Tibial artery (tissue), 4 donors: ENCODE measurements at regions not wholly inside any gene's neighbourhood (a gene's known extent, or its start where the extent isn't known, plus 50 kb on each side); places are given as distances from the start of the nearest gene placed in this dataset.

Experiments used
- DNase-seq, 2 donors: peaks; one replicate each; pipeline ENCODE4 v3.0.0-alpha.2; 2019
- H3K27ac ChIP-seq, 2 donors: fragments of 200-600 bp; sonication (generic) in 1 of 2; 1 replicate in 1 of 2; 2 replicates in 1 of 2; pipeline ENCODE4 v1.5.1; 2018 to 2019; ENCODE audit warnings: mild to moderate bottlenecking in 1 of 2
- H3K27me3 ChIP-seq, 2 donors: fragments of 200-600 bp; sonication (generic) in 1 of 2; one replicate each; pipeline versions ENCODE4 v1.5.1 to v1.6.0; 2016 to 2019
- H3K36me3 ChIP-seq, 3 donors: fragments of 200-600 bp; sonication (generic) in 2 of 3; one replicate each; pipeline ENCODE4 v1.5.1; 2016 to 2019; ENCODE audit warnings: mild to moderate bottlenecking in 2 of 3
- H3K4me1 ChIP-seq, 4 donors: fragments of 200-600 bp; sonication (generic) in 2 of 4; 1 replicate in 3 of 4; 2 replicates in 1 of 4; pipeline ENCODE4 v1.5.1; 2016 to 2019
- H3K4me3 ChIP-seq, 2 donors: fragments of 200-600 bp; sonication (generic) in 1 of 2; 1 replicate in 1 of 2; 2 replicates in 1 of 2; pipeline ENCODE4 v1.5.1; 2018 to 2019; ENCODE audit warnings: mild to moderate bottlenecking in 2 of 2
- H3K9me3 ChIP-seq, 3 donors: fragments of 200-600 bp; sonication (generic) in 1 of 3; one replicate each; pipeline ENCODE4 v1.5.1; 2016 to 2019
- intact Hi-C: fragments of 100-400 bp; cut with DNase I; formaldehyde crosslinking; loops from one replicate; pipeline ENCODE4 v1.15.0; 2023; ENCODE audit warnings: low total_unique reads
- TF ChIP-seq, protein P1 (sequence below), 2 experiments: fragments of 200-600 bp in 1 of 2; fragments of 450-650 bp in 1 of 2; IDR thresholded peaks; one replicate each; pipeline ENCODE4 v1.5.1; 2017 to 2019; ENCODE audit warnings: antibody characterized with exemption in 2 of 2, mild to moderate bottlenecking in 1 of 2, moderate library complexity in 1 of 2

DNA sequence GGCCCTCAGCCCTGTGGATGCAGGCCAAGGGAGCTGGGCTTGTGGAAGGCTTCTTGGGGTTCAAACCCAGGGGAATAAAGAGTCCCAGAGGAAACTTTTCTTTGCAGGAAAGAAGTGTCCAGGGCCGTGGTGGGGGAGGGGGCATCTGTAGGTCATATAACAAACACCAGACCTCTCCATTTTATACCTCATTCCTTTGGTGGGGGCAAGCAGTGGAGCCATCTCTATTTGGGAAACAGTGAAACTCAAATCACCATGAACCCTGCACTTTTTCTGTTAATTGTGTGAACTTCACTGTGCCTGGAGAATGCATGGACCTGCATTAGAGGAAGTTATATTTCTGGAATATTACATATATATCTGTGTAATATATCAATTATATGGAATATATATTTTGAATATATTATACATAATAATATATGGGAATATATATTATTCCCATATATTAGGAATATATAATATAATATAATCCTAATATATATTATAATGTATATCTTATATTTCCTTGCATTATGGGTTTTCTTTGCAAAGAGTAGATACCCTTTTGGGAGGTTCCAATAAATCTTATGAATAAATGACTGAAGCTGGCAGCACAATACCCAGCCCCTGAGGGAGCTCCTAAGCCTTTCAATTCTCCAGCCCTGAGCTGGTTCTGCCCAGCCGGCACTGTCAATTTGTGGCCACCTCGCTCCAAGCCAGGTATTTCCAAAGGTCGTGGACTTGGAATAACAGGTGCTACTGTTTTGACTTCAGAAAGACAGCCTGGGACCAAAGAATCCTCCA is 97.7 kb upstream of the PKDCC start:
- Histone ChIP-seq H3K9me3 (no peaks in the 10 kb centered on the region), H3K4me1 (peaks cover 0 to 28% (median 8%) of the 10 kb centered on the region in 4 donors), H3K27ac (no peak overlapping the region), H3K27me3 (no peaks in the 10 kb centered on the region), H3K4me3 (no peak overlapping the region), H3K36me3 (no peaks in the 10 kb centered on the region)
- TF ChIP-seq, protein P1, sequence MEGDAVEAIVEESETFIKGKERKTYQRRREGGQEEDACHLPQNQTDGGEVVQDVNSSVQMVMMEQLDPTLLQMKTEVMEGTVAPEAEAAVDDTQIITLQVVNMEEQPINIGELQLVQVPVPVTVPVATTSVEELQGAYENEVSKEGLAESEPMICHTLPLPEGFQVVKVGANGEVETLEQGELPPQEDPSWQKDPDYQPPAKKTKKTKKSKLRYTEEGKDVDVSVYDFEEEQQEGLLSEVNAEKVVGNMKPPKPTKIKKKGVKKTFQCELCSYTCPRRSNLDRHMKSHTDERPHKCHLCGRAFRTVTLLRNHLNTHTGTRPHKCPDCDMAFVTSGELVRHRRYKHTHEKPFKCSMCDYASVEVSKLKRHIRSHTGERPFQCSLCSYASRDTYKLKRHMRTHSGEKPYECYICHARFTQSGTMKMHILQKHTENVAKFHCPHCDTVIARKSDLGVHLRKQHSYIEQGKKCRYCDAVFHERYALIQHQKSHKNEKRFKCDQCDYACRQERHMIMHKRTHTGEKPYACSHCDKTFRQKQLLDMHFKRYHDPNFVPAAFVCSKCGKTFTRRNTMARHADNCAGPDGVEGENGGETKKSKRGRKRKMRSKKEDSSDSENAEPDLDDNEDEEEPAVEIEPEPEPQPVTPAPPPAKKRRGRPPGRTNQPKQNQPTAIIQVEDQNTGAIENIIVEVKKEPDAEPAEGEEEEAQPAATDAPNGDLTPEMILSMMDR (IDR thresholded peaks at IDR 0.05) = no peak
- intact Hi-C loops = no loop called here
- DNase-seq = no peak

DNA sequence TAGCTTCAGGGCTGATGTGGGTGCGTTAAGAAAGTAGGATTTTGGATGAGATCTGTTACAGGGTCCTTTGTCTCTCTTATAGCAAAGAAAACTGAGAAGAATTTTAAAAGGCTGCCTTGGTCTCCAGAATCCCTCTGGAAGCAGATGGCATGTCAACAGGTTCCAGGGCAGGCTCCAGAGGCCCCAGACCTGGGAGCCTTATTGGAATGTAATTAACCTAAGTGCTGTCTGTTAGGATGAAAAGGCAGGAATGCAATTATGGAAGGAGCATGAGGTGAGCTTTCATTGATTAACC is 97.2 kb upstream of the PKDCC start:
- Histone ChIP-seq H3K9me3 (no peaks in the 10 kb centered on the region), H3K4me3 (no peak overlapping the region), H3K36me3 (no peaks in the 10 kb centered on the region), H3K4me1 (peaks cover 0 to 22% (median 8%) of the 10 kb centered on the region in 4 donors), H3K27me3 (no peaks in the 10 kb centered on the region), H3K27ac (no peak overlapping the region)
- TF ChIP-seq, protein P1 (IDR thresholded peaks at IDR 0.05) = no peak
- no peak for DNase-seq
- intact Hi-C loops = no loop called here

DNA sequence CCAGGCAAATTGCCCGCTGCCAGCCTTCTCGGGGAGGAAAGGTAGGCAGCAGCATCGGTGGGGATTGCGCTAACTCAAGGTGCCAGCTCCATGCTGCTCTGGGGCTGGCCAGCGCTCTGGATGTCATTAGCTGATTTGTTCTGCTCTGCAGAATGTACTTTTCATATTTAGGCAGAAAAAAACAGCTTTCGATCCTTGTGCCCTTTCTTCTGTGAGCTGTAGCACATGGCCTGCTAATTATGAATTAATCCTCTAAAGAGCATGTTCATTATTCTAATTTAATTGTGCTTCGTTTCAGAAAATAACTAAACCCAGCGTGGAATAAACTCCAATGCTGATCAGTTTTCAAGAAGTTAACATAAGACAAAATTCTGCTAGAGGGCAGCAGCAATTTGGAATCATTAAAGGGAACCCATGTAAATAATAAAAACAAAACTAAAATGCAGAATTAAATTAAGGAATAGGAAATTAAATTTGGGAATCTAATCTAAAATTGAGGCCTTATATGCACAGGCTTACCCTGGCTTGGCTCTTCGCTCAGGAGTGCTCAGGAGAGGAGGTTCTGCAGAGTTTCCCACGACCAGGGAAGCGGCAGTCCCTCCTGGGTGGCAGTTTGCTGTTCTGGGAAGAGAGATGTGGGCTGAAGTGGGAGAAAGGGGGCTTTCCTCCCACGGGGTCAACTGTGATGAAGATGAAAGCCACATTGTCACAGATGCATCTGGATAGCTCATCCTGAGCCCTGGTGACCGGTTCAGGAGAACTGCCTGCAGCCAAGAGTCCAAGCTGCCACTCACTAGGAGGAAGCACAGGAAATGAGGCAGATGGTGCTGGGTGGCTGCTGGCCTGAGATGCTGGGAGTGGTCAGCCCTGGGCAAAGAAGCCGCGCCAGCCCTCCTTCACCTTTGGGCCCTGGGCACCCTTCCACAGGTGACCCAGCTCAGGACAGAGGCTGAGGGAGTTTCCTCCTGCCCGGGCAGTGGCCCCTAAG is 93.2 kb upstream of the PKDCC start:
- Histone ChIP-seq H3K27ac (no peak overlapping the region), H3K4me1 (peaks cover 0 to 15% (median 2%) of the 10 kb centered on the region in 4 donors), H3K36me3 (no peaks in the 10 kb centered on the region), H3K9me3 (no peaks in the 10 kb centered on the region), H3K4me3 (no peak overlapping the region), H3K27me3 (no peaks in the 10 kb centered on the region)
- TF ChIP-seq, protein P1 (IDR thresholded peaks at IDR 0.05) = no peak
- intact Hi-C loops = no loop called here
- DNase-seq = no peak

DNA sequence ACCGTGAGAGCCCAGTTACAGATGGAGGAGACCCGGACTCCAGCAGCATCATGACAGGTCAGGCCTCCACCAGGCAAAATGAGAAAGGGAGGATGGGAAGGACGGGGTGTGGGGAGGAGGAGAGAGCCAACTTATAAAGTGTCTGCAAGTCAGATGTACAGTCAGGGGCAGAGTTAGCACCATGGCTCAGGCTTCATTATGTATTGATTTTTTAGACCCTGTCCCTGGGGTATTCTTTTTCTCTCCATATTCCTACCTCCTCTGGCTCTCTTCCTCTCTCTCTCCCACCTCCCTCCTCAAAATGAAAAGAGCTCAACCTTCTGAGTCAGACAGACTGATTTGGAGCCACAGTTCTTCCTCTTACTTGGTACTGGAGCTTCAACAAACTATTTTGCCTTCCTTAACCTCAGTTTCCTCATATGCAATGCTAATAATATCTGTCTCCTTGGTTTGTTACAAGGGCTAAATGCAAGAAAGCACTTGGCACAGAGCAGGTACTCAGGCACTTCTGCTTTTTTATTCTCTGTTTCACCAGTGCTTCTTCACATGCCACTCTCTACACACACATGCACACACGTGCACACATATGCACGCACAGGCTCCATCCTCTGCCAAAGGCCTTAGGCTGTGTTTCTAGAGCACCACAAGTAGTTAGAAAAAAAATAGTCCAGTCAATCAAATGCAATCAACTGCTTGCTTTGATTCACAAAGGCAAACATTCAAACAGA is 92.3 kb upstream of the PKDCC start:
- Histone ChIP-seq H3K4me1 (peaks cover 0 to 15% (median 2%) of the 10 kb centered on the region in 4 donors), H3K27me3 (no peaks in the 10 kb centered on the region), H3K9me3 (no peaks in the 10 kb centered on the region), H3K36me3 (no peaks in the 10 kb centered on the region), H3K27ac (no peak overlapping the region), H3K4me3 (no peak overlapping the region)
- intact Hi-C loops = no loop called here
- TF ChIP-seq, protein P1 (IDR thresholded peaks at IDR 0.05) = no peak
- DNase-seq = no peak

DNA sequence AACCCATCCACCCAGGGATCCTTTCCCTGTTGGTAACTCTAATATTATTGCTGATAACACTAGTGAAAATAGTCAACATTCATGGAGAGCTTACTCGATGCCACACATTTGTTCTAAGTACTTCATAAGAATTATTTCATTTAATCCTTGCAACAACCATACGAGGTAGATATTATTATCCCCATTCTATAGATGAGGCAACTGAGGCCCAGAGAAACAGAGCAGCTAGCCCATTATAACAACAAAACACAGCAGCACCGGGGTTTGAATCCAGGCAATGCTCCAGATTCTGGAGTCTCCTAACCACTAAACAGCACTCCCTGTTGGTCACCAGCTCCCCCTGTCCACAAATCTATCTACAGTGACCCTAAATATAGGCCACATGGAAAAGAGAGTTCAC is 90.4 kb upstream of the PKDCC start:
- no peak overlapping the region for H3K4me3 ChIP-seq
- H3K27ac ChIP-seq = no peak overlapping the region
- H3K36me3 ChIP-seq = no peaks in the 10 kb centered on the region
- no peaks in the 10 kb centered on the region for H3K27me3 ChIP-seq
- intact Hi-C loops = no loop called here
- no peaks in the 10 kb centered on the region for H3K9me3 ChIP-seq
- no peak for DNase-seq
- peaks cover 0 to 15% (median 2%) of the 10 kb centered on the region in 4 donors for H3K4me1 ChIP-seq
- TF ChIP-seq, protein P1 (IDR thresholded peaks at IDR 0.05) = no peak
